Stimulated activated naive CD8-positive, alpha-beta T cell treated with anti-CD3 and anti-CD28 coated beads, Interleukin-15, amount 100 ng/mL, for 72 hours (primary cell): ENCODE measurements at regions not wholly inside any gene's neighbourhood (a gene's known extent, or its start where the extent isn't known, plus 50 kb on each side); places are given as distances from the start of the nearest gene placed in this dataset.
A peak's percentile ranks its signal among the peaks of the same experiment; 100 is the strongest.

Experiments
- ATAC-seq: fragments of 150-1000 bp; cut with Tn5 transposase; 2 replicates; pipeline ENCODE4 v1.10.0; 2021; ENCODE audit warnings: mild to moderate bottlenecking, moderate library complexity
- DNase-seq, 2 donors: peaks; one replicate each; pipeline ENCODE4 v3.0.0; 2021 to 2022
- H3K27ac Mint-ChIP-seq, 2 donors: one replicate each; pipeline ENCODE4 v1.8.0; 2022; ENCODE audit warnings: mild to moderate bottlenecking in 2 of 2, mixed read lengths in 2 of 2, moderate library complexity in 2 of 2
- H3K27me3 Mint-ChIP-seq: one replicate; pipeline ENCODE4 v1.8.0; 2022; ENCODE audit warnings: mixed read lengths
- H3K4me1 Mint-ChIP-seq: one replicate; pipeline ENCODE4 v1.8.0; 2022; ENCODE audit warnings: mild to moderate bottlenecking, mixed read lengths
- H3K4me3 Mint-ChIP-seq, 2 donors: one replicate each; pipeline ENCODE4 v1.8.0; 2022; ENCODE audit warnings: mild to moderate bottlenecking in 2 of 2, mixed read lengths in 2 of 2, moderate library complexity in 1 of 2
- H3K9me3 Mint-ChIP-seq, 2 donors: one replicate each; pipeline ENCODE4 v1.8.0; 2022; ENCODE audit warnings: mixed read lengths in 2 of 2

- peak; percentile 34 for ATAC-seq
- peaks cover 0 to 4% of the 10 kb centered on the region in 2 donors for H3K9me3 Mint-ChIP-seq
- H3K27ac Mint-ChIP-seq: peak overlapping the region; percentile 58 to 86
- no peaks in the 10 kb centered on the region for H3K27me3 Mint-ChIP-seq
- H3K4me1 Mint-ChIP-seq: peaks cover 67% of the 10 kb centered on the region
- H3K4me3 Mint-ChIP-seq: peak overlapping the region; percentile 36 to 44
- no peak for DNase-seq
Observed at GRCh38 chr2:190794377-190794776, 86.2 kb upstream of the GLS start.

GRCh38 chr2:190794790-190795189 is 85.8 kb upstream of the GLS start:
- no peaks in the 10 kb centered on the region for H3K27me3 Mint-ChIP-seq
- H3K4me3 Mint-ChIP-seq: peak overlapping the region; percentile 36 to 44
- peak overlapping the region; percentile 58 to 86 for H3K27ac Mint-ChIP-seq
- peaks cover 0 to 4% of the 10 kb centered on the region in 2 donors for H3K9me3 Mint-ChIP-seq
- ATAC-seq: no peak
- peaks cover 63% of the 10 kb centered on the region for H3K4me1 Mint-ChIP-seq
- DNase-seq: no peak

- Mint-ChIP-seq H3K4me1 (peaks cover 54% of the 10 kb centered on the region), H3K4me3 (no peak overlapping the region), H3K27ac (no peak overlapping the region), H3K9me3 (peaks cover 0 to 4% of the 10 kb centered on the region in 2 donors), H3K27me3 (no peaks in the 10 kb centered on the region)
- ATAC-seq: no peak
- DNase-seq: no peak
Observed at GRCh38 chr2:190795686-190796085, 84.9 kb upstream of the GLS start.

- Mint-ChIP-seq H3K4me3 (no peak overlapping the region), H3K4me1 (peaks cover 15% of the 10 kb centered on the region), H3K27me3 (no peaks in the 10 kb centered on the region), H3K9me3 (no peaks in the 10 kb centered on the region), H3K27ac (no peak overlapping the region)
- DNase-seq (no peak), ATAC-seq (no peak)
Observed at GRCh38 chr2:190799999-190800398, 80.6 kb upstream of the GLS start.

GRCh38 chr2:190800528-190800927 is 80.1 kb upstream of the GLS start:
- H3K27me3 Mint-ChIP-seq: no peaks in the 10 kb centered on the region
- H3K27ac Mint-ChIP-seq: no peak overlapping the region
- peaks cover 10% of the 10 kb centered on the region for H3K4me1 Mint-ChIP-seq
- no peak overlapping the region for H3K4me3 Mint-ChIP-seq
- DNase-seq (no peak), ATAC-seq (no peak)
- no peaks in the 10 kb centered on the region for H3K9me3 Mint-ChIP-seq

- ATAC-seq (no peak), DNase-seq (no peak)
- Mint-ChIP-seq H3K4me1 (peaks cover 5% of the 10 kb centered on the region), H3K27ac (peak overlapping the region in 1 of 2 donors; percentile 49), H3K4me3 (no peak overlapping the region), H3K27me3 (no peaks in the 10 kb centered on the region), H3K9me3 (no peaks in the 10 kb centered on the region)
Observed at GRCh38 chr2:190802129-190802528, 78.5 kb upstream of the GLS start.

GRCh38 chr2:190802626-190803209 is 77.9 kb upstream of the GLS start:
- peaks cover 8% of the 10 kb centered on the region for H3K4me1 Mint-ChIP-seq
- DNase-seq (no peak), ATAC-seq (no peak)
- H3K9me3 Mint-ChIP-seq: no peaks in the 10 kb centered on the region
- H3K4me3 Mint-ChIP-seq: no peak overlapping the region
- H3K27ac Mint-ChIP-seq: no peak overlapping the region
- H3K27me3 Mint-ChIP-seq: no peaks in the 10 kb centered on the region

- no peaks in the 10 kb centered on the region for H3K9me3 Mint-ChIP-seq
- ATAC-seq: no peak
Observed at GRCh38 chr2:190804182-190804795, 76.3 kb upstream of the GLS start.

GRCh38 chr2:190805126-190805525 is 75.5 kb upstream of the GLS start:
- no peak for DNase-seq
- H3K9me3 Mint-ChIP-seq: no peaks in the 10 kb centered on the region
- H3K4me3 Mint-ChIP-seq: no peak overlapping the region
- H3K4me1 Mint-ChIP-seq: peaks cover 21% of the 10 kb centered on the region
- H3K27me3 Mint-ChIP-seq: no peaks in the 10 kb centered on the region
- H3K27ac Mint-ChIP-seq: no peak overlapping the region
- no peak for ATAC-seq

More at GRCh38 chr2:190804182-190804795, 76.3 kb upstream of the GLS start:
- Mint-ChIP-seq H3K27ac (no peak overlapping the region), H3K27me3 (no peaks in the 10 kb centered on the region), H3K4me3 (no peak overlapping the region), H3K4me1 (peaks cover 14% of the 10 kb centered on the region)
- no peak for DNase-seq

GRCh38 chr2:190805843-190806242 is 74.8 kb upstream of the GLS start:
- H3K9me3 Mint-ChIP-seq: no peaks in the 10 kb centered on the region
- H3K27me3 Mint-ChIP-seq: no peaks in the 10 kb centered on the region
- no peak overlapping the region for H3K4me3 Mint-ChIP-seq
- H3K27ac Mint-ChIP-seq: no peak overlapping the region
- peaks cover 25% of the 10 kb centered on the region for H3K4me1 Mint-ChIP-seq
- ATAC-seq (no peak), DNase-seq (no peak)

- no peak for DNase-seq
Observed at GRCh38 chr2:190807886-190808285, 72.7 kb upstream of the GLS start.

GRCh38 chr2:190809139-190809764 is 71.4 kb upstream of the GLS start:
- Mint-ChIP-seq H3K27me3 (no peaks in the 10 kb centered on the region), H3K4me1 (peaks cover 20% of the 10 kb centered on the region), H3K27ac (peak overlapping the region in 1 of 2 donors; percentile 63), H3K9me3 (no peaks in the 10 kb centered on the region), H3K4me3 (no peak overlapping the region)
- DNase-seq (no peak), ATAC-seq (no peak)

More at GRCh38 chr2:190807886-190808285, 72.7 kb upstream of the GLS start:
- no peak overlapping the region for H3K4me3 Mint-ChIP-seq
- H3K27ac Mint-ChIP-seq: peak overlapping the region in 1 of 2 donors; percentile 6
- no peaks in the 10 kb centered on the region for H3K9me3 Mint-ChIP-seq
- H3K27me3 Mint-ChIP-seq: no peaks in the 10 kb centered on the region
- no peak for ATAC-seq
- H3K4me1 Mint-ChIP-seq: peaks cover 23% of the 10 kb centered on the region

GRCh38 chr2:190809876-190810525 is 70.6 kb upstream of the GLS start:
- H3K4me1 Mint-ChIP-seq: peaks cover 20% of the 10 kb centered on the region
- H3K27me3 Mint-ChIP-seq: no peaks in the 10 kb centered on the region
- DNase-seq (no peak), ATAC-seq (peak; percentile 81)
- H3K27ac Mint-ChIP-seq: no peak overlapping the region
- H3K9me3 Mint-ChIP-seq: no peaks in the 10 kb centered on the region
- no peak overlapping the region for H3K4me3 Mint-ChIP-seq

- ATAC-seq: no peak
- no peaks in the 10 kb centered on the region for H3K27me3 Mint-ChIP-seq
Observed at GRCh38 chr2:190810981-190811587, 69.5 kb upstream of the GLS start.

GRCh38 chr2:190811811-190812210 is 68.8 kb upstream of the GLS start:
- H3K27me3 Mint-ChIP-seq: no peaks in the 10 kb centered on the region
- peak overlapping the region in 1 of 2 donors; percentile 1 for H3K27ac Mint-ChIP-seq
- H3K9me3 Mint-ChIP-seq: peaks cover 8 to 9% of the 10 kb centered on the region in 2 donors
- H3K4me3 Mint-ChIP-seq: no peak overlapping the region
- ATAC-seq (no peak), DNase-seq (no peak)
- H3K4me1 Mint-ChIP-seq: peaks cover 20% of the 10 kb centered on the region

More at GRCh38 chr2:190810981-190811587, 69.5 kb upstream of the GLS start:
- Mint-ChIP-seq H3K9me3 (peaks cover 1 to 2% of the 10 kb centered on the region in 2 donors), H3K27ac (no peak overlapping the region), H3K4me3 (no peak overlapping the region), H3K4me1 (peaks cover 20% of the 10 kb centered on the region)
- DNase-seq: no peak
